ENCODE measurements at regions not wholly inside any gene's neighbourhood (a gene's known extent, or its start where the extent isn't known, plus 50 kb on each side); places are given as distances from the start of the nearest gene placed in this dataset.

GRCh38 chr6:167575158-167575696 is 250.3 kb downstream of the TTLL2 start:
- no peaks in the 10 kb centered on the region for H3K27me3 ChIP-seq (ENCODE audit: insufficient read depth, poor library complexity, severe bottlenecking)
- ATAC-seq (ENCODE audit: low read depth) (no peak), DNase-seq (ENCODE audit: low spot score) (no peak)
- H3K4me1 ChIP-seq (ENCODE audit: insufficient read depth, poor library complexity, severe bottlenecking) = no peaks in the 10 kb centered on the region
- no peaks in the 10 kb centered on the region for H3K36me3 ChIP-seq (ENCODE audit: low read depth)
- no peak for TF ChIP-seq CTCF (IDR thresholded peaks at IDR 0.05; ENCODE audit: poor library complexity, severe bottlenecking)
- H3K9me3 ChIP-seq (ENCODE audit: severe bottlenecking) = no peaks in the 10 kb centered on the region
- no peak overlapping the region for H3K4me3 ChIP-seq (ENCODE audit: severe bottlenecking)
- H3K27ac ChIP-seq (ENCODE audit: poor library complexity, severe bottlenecking) = no peak overlapping the region

- Histone ChIP-seq H3K9me3 (ENCODE audit: severe bottlenecking) (no peaks in the 10 kb centered on the region), H3K36me3 (ENCODE audit: low read depth) (no peaks in the 10 kb centered on the region), H3K27ac (ENCODE audit: poor library complexity, severe bottlenecking) (no peak overlapping the region), H3K27me3 (ENCODE audit: insufficient read depth, poor library complexity, severe bottlenecking) (no peaks in the 10 kb centered on the region), H3K4me3 (ENCODE audit: severe bottlenecking) (no peak overlapping the region), H3K4me1 (ENCODE audit: insufficient read depth, poor library complexity, severe bottlenecking) (no peaks in the 10 kb centered on the region)
- DNase-seq (ENCODE audit: low spot score) = no peak
- TF ChIP-seq CTCF (IDR thresholded peaks at IDR 0.05; ENCODE audit: poor library complexity, severe bottlenecking) = no peak
- ATAC-seq (ENCODE audit: low read depth) = no peak
These were observed 250.5 kb upstream of the AFDN start for GRCh38 chr6:167576050-167576741.

- no peak for DNase-seq (ENCODE audit: low spot score)
These were observed 249.7 kb upstream of the AFDN start for GRCh38 chr6:167576828-167577503.

GRCh38 chr6:167577891-167578361 is 248.8 kb upstream of the AFDN start:
- H3K36me3 ChIP-seq (ENCODE audit: low read depth) = no peaks in the 10 kb centered on the region
- no peak for TF ChIP-seq CTCF (IDR thresholded peaks at IDR 0.05; ENCODE audit: poor library complexity, severe bottlenecking)
- H3K27me3 ChIP-seq (ENCODE audit: insufficient read depth, poor library complexity, severe bottlenecking) = no peaks in the 10 kb centered on the region
- no peak overlapping the region for H3K4me3 ChIP-seq (ENCODE audit: severe bottlenecking)
- no peak overlapping the region for H3K27ac ChIP-seq (ENCODE audit: poor library complexity, severe bottlenecking)
- no peaks in the 10 kb centered on the region for H3K4me1 ChIP-seq (ENCODE audit: insufficient read depth, poor library complexity, severe bottlenecking)
- H3K9me3 ChIP-seq (ENCODE audit: severe bottlenecking) = no peaks in the 10 kb centered on the region
- DNase-seq (ENCODE audit: low spot score) (no peak), ATAC-seq (ENCODE audit: low read depth) (no peak)

More at GRCh38 chr6:167576828-167577503, 249.7 kb upstream of the AFDN start:
- Histone ChIP-seq H3K4me1 (ENCODE audit: insufficient read depth, poor library complexity, severe bottlenecking) (no peaks in the 10 kb centered on the region), H3K4me3 (ENCODE audit: severe bottlenecking) (no peak overlapping the region), H3K9me3 (ENCODE audit: severe bottlenecking) (no peaks in the 10 kb centered on the region), H3K36me3 (ENCODE audit: low read depth) (no peaks in the 10 kb centered on the region), H3K27ac (ENCODE audit: poor library complexity, severe bottlenecking) (no peak overlapping the region), H3K27me3 (ENCODE audit: insufficient read depth, poor library complexity, severe bottlenecking) (no peaks in the 10 kb centered on the region)
- ATAC-seq (ENCODE audit: low read depth) = no peak
- no peak for TF ChIP-seq CTCF (IDR thresholded peaks at IDR 0.05; ENCODE audit: poor library complexity, severe bottlenecking)

Measured in RWPE2 (cell line).